Astrocyte of the spinal cord (primary cell): ENCODE measurements at regions not wholly inside any gene's neighbourhood (a gene's known extent, or its start where the extent isn't known, plus 50 kb on each side); places are given as distances from the start of the nearest gene placed in this dataset.

ENCODE experiments used
- DNase-seq: peaks from one replicate; pipeline ENCODE4 v3.0.0; 2011; ENCODE audit warnings: low read depth, low spot score
- H3K4me3 ChIP-seq: 2 replicates; pipeline ENCODE4 v1.5.1; 2011; ENCODE audit warnings: low read depth, mild to moderate bottlenecking, low read length, moderate library complexity
- in situ Hi-C: cut with HindIII; loops from 2 replicates; pipeline ENCODE4 v1.10.0; 2017; ENCODE audit warnings: low sequenced_read_pairs
- TF ChIP-seq, protein P1 (sequence below): IDR thresholded peaks from 2 replicates; pipeline ENCODE4 v1.5.1; 2012; ENCODE audit warnings: low read depth, mild to moderate bottlenecking, low read length, inconsistent platforms

DNA sequence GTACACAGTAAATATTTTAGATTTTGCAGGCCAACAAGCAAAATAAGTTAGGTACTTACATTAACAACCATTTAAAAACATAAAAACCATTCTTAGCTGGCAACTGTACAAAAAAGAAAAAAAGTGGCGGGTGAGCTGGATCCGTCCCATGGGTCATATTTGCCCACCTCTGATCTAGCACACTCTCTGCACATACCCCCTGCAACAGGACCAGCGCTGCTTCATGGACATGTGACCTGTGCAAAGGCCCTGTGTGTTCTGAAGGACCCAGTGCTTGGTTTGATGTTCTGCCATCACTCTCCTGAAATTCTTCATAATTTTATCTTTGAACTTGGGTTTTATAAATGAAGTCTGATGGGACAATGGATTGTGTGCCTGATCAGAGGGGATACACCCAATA is 72.5 kb upstream of the ACAN start:
- H3K4me3 ChIP-seq: no peak overlapping the region
- DNase-seq: no peak
- in situ Hi-C loops: no loop called here
- TF ChIP-seq, protein P1, sequence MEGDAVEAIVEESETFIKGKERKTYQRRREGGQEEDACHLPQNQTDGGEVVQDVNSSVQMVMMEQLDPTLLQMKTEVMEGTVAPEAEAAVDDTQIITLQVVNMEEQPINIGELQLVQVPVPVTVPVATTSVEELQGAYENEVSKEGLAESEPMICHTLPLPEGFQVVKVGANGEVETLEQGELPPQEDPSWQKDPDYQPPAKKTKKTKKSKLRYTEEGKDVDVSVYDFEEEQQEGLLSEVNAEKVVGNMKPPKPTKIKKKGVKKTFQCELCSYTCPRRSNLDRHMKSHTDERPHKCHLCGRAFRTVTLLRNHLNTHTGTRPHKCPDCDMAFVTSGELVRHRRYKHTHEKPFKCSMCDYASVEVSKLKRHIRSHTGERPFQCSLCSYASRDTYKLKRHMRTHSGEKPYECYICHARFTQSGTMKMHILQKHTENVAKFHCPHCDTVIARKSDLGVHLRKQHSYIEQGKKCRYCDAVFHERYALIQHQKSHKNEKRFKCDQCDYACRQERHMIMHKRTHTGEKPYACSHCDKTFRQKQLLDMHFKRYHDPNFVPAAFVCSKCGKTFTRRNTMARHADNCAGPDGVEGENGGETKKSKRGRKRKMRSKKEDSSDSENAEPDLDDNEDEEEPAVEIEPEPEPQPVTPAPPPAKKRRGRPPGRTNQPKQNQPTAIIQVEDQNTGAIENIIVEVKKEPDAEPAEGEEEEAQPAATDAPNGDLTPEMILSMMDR: no peak

DNA sequence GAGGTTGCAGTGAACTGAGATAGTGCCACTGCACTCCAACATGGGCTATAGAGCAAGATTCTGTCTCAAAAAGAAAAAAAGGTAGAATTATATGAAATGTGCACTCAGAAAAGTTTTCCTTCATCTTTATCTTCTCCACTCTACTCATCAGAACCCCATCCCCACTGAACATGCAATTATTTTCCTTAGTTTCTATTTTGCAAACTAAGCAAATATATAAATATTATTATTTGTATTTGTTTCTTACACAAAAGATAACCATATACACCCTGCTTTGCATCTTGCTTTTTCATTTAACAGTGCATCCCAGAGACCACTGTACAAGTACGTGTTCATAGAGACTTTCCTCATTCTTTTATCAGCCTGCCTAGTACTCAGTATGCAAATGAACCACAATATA is 68.0 kb upstream of the ACAN start:
- no peak overlapping the region for H3K4me3 ChIP-seq
- no peak for DNase-seq
- in situ Hi-C loops: no loop called here
- TF ChIP-seq, protein P1: no peak

- TF ChIP-seq, protein P1: no peak
- DNase-seq: no peak
- in situ Hi-C loops: no loop called here
- no peak overlapping the region for H3K4me3 ChIP-seq
Observed at GRCh38 chr15:88736204-88736603, 67.0 kb upstream of the ACAN start.

GRCh38 chr15:88738796-88739195 is 64.4 kb upstream of the ACAN start:
- in situ Hi-C loops: no loop called here
- no peak for DNase-seq
- TF ChIP-seq, protein P1: no peak
- no peak overlapping the region for H3K4me3 ChIP-seq

GRCh38 chr15:88739541-88739940 is 63.7 kb upstream of the ACAN start:
- in situ Hi-C loops: no loop called here
- H3K4me3 ChIP-seq: no peak overlapping the region
- TF ChIP-seq, protein P1: no peak
- no peak for DNase-seq

DNA sequence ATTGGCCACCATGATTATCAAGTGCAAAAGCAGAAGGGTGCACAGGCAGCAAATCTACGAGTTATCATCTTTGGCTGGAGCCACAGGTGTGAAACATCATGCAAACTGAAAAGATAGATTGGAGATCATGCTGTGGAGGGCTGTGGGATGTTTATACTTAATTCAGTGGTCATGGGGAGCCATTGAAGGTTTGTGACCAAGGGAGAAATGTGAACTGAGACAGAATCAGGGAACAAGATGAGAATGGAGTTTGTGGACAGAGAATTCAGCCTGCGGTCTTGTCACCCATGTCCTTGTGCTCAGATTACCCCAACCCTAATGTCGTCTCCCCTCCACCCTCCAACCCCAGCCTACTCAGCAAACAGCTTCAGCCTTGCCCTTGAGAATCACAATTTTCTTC is 62.9 kb upstream of the ACAN start:
- in situ Hi-C loops: no loop called here
- H3K4me3 ChIP-seq: no peak overlapping the region
- TF ChIP-seq, protein P1: no peak
- no peak for DNase-seq

DNA sequence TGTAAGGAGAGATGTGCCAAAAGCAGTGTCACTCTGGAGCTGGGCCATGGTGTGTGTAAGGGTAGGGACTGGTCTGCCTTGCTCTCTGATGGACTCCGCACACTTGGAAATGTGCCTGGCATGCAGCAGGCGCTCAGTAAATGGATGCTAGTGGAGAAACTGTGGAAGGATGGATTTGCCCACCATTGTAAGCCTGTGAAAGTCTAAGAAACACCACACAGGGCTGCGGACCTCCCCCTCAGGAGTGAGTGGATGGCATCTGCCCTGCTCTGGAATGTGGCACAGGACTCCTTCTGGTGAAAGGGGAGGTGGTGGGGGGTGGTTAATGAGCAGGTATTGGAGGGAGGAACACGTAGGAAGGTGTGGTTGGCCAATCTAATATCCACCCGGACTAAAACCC is 62.2 kb upstream of the ACAN start:
- H3K4me3 ChIP-seq: no peak overlapping the region
- in situ Hi-C loops: no loop called here
- DNase-seq: no peak
- TF ChIP-seq, protein P1: no peak
